ENCODE measurements at regions not wholly inside any gene's neighbourhood (a gene's known extent, or its start where the extent isn't known, plus 50 kb on each side); places are given as distances from the start of the nearest gene placed in this dataset.

GRCh38 chr5:74056789-74057164, 430.8 kb downstream of the ARHGEF28 start:
- Histone ChIP-seq H3K27ac (no peak overlapping the region), H3K36me3 (no peaks in the 10 kb centered on the region), H3K4me1 (peaks cover 15% of the 10 kb centered on the region), H3K9me3 (replicated peaks) (no peaks in the 10 kb centered on the region), H3K4me3 (no peak overlapping the region), H3K27me3 (no peaks in the 10 kb centered on the region)
- DNase-seq: no peak

DNA sequence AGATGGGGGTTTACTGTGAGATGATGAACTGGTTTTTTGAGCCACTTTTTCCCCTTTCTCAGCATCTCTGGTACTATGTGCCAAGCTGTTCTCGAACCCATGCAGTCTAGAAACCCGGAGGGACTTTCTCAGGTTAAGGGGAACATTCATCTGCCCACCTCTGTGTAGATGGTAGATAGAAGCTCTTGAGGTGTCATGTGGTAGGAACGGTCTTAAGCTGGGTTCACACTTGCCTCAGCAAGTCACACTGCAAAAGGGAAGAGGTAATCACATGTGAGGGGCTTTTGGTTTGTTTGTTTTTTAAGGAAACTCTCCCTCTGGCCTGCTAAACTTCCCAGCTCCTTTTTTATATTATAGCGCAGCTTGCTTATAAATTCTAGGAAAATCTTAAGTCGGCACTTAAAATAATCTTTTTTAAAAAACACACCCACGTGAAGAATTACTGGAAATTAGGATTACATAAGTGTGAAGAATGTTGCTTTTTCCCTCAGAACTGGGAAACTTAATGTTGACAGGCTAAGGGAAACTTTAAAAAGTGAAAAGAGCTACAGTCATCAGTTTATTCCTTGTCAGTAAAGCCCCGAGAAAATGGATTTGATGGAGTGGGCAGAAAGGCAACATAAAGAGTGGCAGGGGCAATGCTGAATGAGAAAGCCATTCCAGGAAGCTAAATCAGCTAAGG, 430.3 kb downstream of the ARHGEF28 start:
- H3K36me3 ChIP-seq: no peaks in the 10 kb centered on the region
- no peaks in the 10 kb centered on the region for H3K27me3 ChIP-seq
- H3K27ac ChIP-seq: no peak overlapping the region
- H3K4me3 ChIP-seq: no peak overlapping the region
- H3K4me1 ChIP-seq: peaks cover 15% of the 10 kb centered on the region
- no peaks in the 10 kb centered on the region for H3K9me3 ChIP-seq (replicated peaks)
- no peak for DNase-seq

GRCh38 chr5:74055486-74056106, 429.6 kb downstream of the ARHGEF28 start:
- DNase-seq: no peak
- no peaks in the 10 kb centered on the region for H3K27me3 ChIP-seq
- H3K27ac ChIP-seq: no peak overlapping the region
- H3K36me3 ChIP-seq: no peaks in the 10 kb centered on the region
- H3K4me1 ChIP-seq: peaks cover 15% of the 10 kb centered on the region
- H3K9me3 ChIP-seq (replicated peaks): no peaks in the 10 kb centered on the region
- H3K4me3 ChIP-seq: no peak overlapping the region

GRCh38 chr5:74054641-74055421, 428.8 kb downstream of the ARHGEF28 start:
- H3K27ac ChIP-seq: no peak overlapping the region
- no peaks in the 10 kb centered on the region for H3K36me3 ChIP-seq

DNA sequence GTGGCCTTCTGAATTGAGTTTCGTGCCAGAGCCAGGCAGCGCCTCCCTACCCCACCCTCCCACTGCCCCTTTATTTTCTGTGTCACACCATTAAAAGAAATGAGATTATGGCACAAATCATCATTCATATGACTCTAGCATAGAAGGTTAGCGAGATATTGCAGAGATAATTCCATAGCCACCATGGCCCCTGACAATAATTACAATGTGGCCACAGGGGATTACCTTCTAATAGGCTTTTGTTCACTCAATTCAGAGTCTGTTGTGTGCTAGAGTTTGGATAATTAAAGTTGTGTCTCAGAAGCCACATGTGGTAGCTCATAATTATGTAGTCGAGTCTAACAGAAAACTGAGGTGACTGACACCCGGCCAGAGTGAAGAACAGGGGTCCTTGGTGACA, 428.1 kb downstream of the ARHGEF28 start:
- H3K4me1 ChIP-seq: peaks cover 15% of the 10 kb centered on the region
- DNase-seq: no peak
- H3K27ac ChIP-seq: no peak overlapping the region
- no peaks in the 10 kb centered on the region for H3K27me3 ChIP-seq
- no peaks in the 10 kb centered on the region for H3K36me3 ChIP-seq
- H3K9me3 ChIP-seq (replicated peaks): no peaks in the 10 kb centered on the region
- no peak overlapping the region for H3K4me3 ChIP-seq

More at GRCh38 chr5:74054641-74055421, 428.8 kb downstream of the ARHGEF28 start:
- no peak for DNase-seq
- Histone ChIP-seq H3K4me1 (peaks cover 15% of the 10 kb centered on the region), H3K9me3 (replicated peaks) (no peaks in the 10 kb centered on the region), H3K4me3 (no peak overlapping the region), H3K27me3 (no peaks in the 10 kb centered on the region)

GRCh38 chr5:74052441-74053221, 426.6 kb downstream of the ARHGEF28 start:
- Histone ChIP-seq H3K4me1 (peaks cover 26% of the 10 kb centered on the region), H3K36me3 (no peaks in the 10 kb centered on the region), H3K27ac (no peak overlapping the region), H3K4me3 (no peak overlapping the region), H3K27me3 (no peaks in the 10 kb centered on the region), H3K9me3 (replicated peaks) (no peaks in the 10 kb centered on the region; the same call in 1 of the 2 replicates)
- DNase-seq: no peak

DNA sequence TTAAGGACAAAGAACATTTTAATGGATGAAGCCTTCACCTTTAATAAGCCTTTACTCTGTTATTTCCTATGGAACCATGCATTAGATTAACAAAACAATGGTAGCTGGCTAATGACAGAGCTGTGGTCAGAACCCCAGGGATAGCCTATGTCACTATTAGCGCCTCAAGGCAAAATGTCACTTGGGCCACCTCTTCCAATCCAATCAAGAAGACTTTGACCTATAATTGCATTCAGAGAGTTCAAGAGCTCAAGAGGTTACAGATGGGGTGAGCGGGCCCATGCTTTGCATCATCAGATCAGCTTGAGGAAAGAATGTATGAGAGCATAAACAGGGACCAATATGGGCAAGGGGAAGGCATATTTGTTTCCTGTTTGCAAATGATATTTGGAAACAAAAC, 425.1 kb downstream of the ARHGEF28 start:
- no peak overlapping the region for H3K27ac ChIP-seq
- H3K36me3 ChIP-seq: no peaks in the 10 kb centered on the region
- no peak overlapping the region for H3K4me3 ChIP-seq
- H3K4me1 ChIP-seq: peaks cover 23% of the 10 kb centered on the region
- no peaks in the 10 kb centered on the region; the same call in 1 of the 2 replicates for H3K9me3 ChIP-seq (replicated peaks)
- DNase-seq: no peak
- H3K27me3 ChIP-seq: no peaks in the 10 kb centered on the region

GRCh38 chr5:74044936-74045335, 418.9 kb downstream of the ARHGEF28 start:
- H3K4me3 ChIP-seq: no peak overlapping the region
- no peak overlapping the region for H3K27ac ChIP-seq
- no peaks in the 10 kb centered on the region for H3K27me3 ChIP-seq
- no peaks in the 10 kb centered on the region; the same call in 1 of the 2 replicates for H3K9me3 ChIP-seq (replicated peaks)
- no peaks in the 10 kb centered on the region for H3K36me3 ChIP-seq
- no peak for DNase-seq
- peaks cover 33% of the 10 kb centered on the region for H3K4me1 ChIP-seq

DNA sequence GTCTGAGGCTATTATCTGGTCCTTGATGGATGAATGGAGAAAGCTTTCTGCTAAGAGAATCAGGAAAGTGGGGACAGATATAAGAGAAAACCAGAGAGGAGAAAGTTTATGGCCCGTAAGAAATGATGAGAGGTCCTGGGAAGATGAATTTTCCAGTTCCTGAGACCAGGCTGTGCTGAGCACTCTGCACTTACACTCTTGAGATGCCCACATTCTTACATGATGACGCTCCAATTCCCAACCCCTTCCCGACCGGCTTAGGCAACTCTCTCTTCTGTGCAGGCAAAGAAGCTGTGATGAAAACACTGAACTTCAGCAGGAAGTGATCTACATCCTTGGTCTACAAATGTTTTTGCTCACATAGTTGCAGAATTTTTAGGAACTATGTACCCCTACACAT, 417.0 kb downstream of the ARHGEF28 start:
- no peak overlapping the region for H3K27ac ChIP-seq
- H3K4me1 ChIP-seq: peaks cover 34% of the 10 kb centered on the region
- peak in 1 of 2 experiments; percentile 35 for DNase-seq
- H3K9me3 ChIP-seq (replicated peaks): no peaks in the 10 kb centered on the region; the same call in 1 of the 2 replicates
- H3K27me3 ChIP-seq: no peaks in the 10 kb centered on the region
- H3K36me3 ChIP-seq: no peaks in the 10 kb centered on the region
- H3K4me3 ChIP-seq: no peak overlapping the region

- Histone ChIP-seq H3K27ac (no peak overlapping the region), H3K27me3 (no peaks in the 10 kb centered on the region), H3K4me1 (peaks cover 35% of the 10 kb centered on the region), H3K4me3 (no peak overlapping the region), H3K36me3 (no peaks in the 10 kb centered on the region), H3K9me3 (replicated peaks) (no peaks in the 10 kb centered on the region; the same call in 1 of the 2 replicates)
- DNase-seq: no peak
Observed at GRCh38 chr5:74042559-74042958, 416.6 kb downstream of the ARHGEF28 start.

GRCh38 chr5:74041913-74042312, 415.9 kb downstream of the ARHGEF28 start:
- no peaks in the 10 kb centered on the region for H3K9me3 ChIP-seq (replicated peaks)
- no peak for DNase-seq
- H3K4me3 ChIP-seq: no peak overlapping the region
- peaks cover 35% of the 10 kb centered on the region for H3K4me1 ChIP-seq
- H3K27me3 ChIP-seq: no peaks in the 10 kb centered on the region
- H3K27ac ChIP-seq: no peak overlapping the region
- H3K36me3 ChIP-seq: no peaks in the 10 kb centered on the region

- Histone ChIP-seq H3K4me3 (no peak overlapping the region), H3K27ac (peak overlapping the region; percentile 73), H3K4me1 (peaks cover 41% of the 10 kb centered on the region), H3K27me3 (no peaks in the 10 kb centered on the region), H3K9me3 (replicated peaks) (no peaks in the 10 kb centered on the region), H3K36me3 (no peaks in the 10 kb centered on the region)
- no peak for DNase-seq
Observed at GRCh38 chr5:74040811-74041491, 415.0 kb downstream of the ARHGEF28 start.

GRCh38 chr5:74040065-74040551, 414.1 kb downstream of the ARHGEF28 start:
- H3K27ac ChIP-seq: peak overlapping the region; percentile 73
- H3K4me3 ChIP-seq: no peak overlapping the region
- H3K36me3 ChIP-seq: no peaks in the 10 kb centered on the region
- no peaks in the 10 kb centered on the region for H3K9me3 ChIP-seq (replicated peaks)
- H3K4me1 ChIP-seq: peaks cover 49% of the 10 kb centered on the region
- no peaks in the 10 kb centered on the region for H3K27me3 ChIP-seq
- peak; percentile 99 for DNase-seq

GRCh38 chr5:74037321-74037720, 411.3 kb downstream of the ARHGEF28 start:
- no peaks in the 10 kb centered on the region for H3K36me3 ChIP-seq
- peaks cover 61% of the 10 kb centered on the region for H3K4me1 ChIP-seq
- H3K27ac ChIP-seq: no peak overlapping the region
- H3K27me3 ChIP-seq: no peaks in the 10 kb centered on the region
- no peak overlapping the region for H3K4me3 ChIP-seq
- DNase-seq: no peak
- H3K9me3 ChIP-seq (replicated peaks): no peaks in the 10 kb centered on the region
